Osteoblast (primary cell): ENCODE measurements at regions not wholly inside any gene's neighbourhood (a gene's known extent, or its start where the extent isn't known, plus 50 kb on each side); places are given as distances from the start of the nearest gene placed in this dataset.

Source experiments
- DNase-seq: peaks from one replicate; pipeline ENCODE4 v3.0.0; 2011; ENCODE audit warnings: low spot score, mixed read lengths; ENCODE audit not compliant: insufficient read length; ENCODE audit errors: missing footprints
- H2AFZ ChIP-seq: 2 replicates; pipeline ENCODE4 v1.6.0; 2011; ENCODE audit warnings: mild to moderate bottlenecking, low read length
- H3K27ac ChIP-seq: 2 replicates; pipeline ENCODE4 v1.5.1; 2011; ENCODE audit warnings: mild to moderate bottlenecking, low read depth, low read length, moderate library complexity
- H3K27me3 ChIP-seq: 2 replicates; pipeline ENCODE4 v1.6.0; 2012; ENCODE audit warnings: mild to moderate bottlenecking, control low read depth, inconsistent platforms, low read length, moderate library complexity; ENCODE audit not compliant: insufficient read depth
- H3K36me3 ChIP-seq: 2 replicates; pipeline ENCODE4 v1.5.1; 2011; ENCODE audit warnings: mild to moderate bottlenecking, low read length, control low read depth, moderate library complexity; ENCODE audit not compliant: insufficient read depth
- H3K4me1 ChIP-seq: 2 replicates; pipeline ENCODE4 v1.5.1; 2011; ENCODE audit warnings: mild to moderate bottlenecking, low read length, control low read depth, moderate library complexity; ENCODE audit not compliant: insufficient read depth
- H3K4me2 ChIP-seq: 2 replicates; pipeline ENCODE4 v1.6.0; 2011; ENCODE audit warnings: mild to moderate bottlenecking, low read length; ENCODE audit not compliant: insufficient read depth
- H3K4me3 ChIP-seq: fragments of 200-600 bp; sonication (generic); 3 replicates; pipeline ENCODE4 v1.5.1; 2012; ENCODE audit warnings: mild to moderate bottlenecking, low read length, inconsistent platforms; ENCODE audit not compliant: insufficient read depth
- H3K79me2 ChIP-seq: 2 replicates; pipeline ENCODE4 v1.6.0; 2012; ENCODE audit warnings: mild to moderate bottlenecking, low read length, control low read depth, inconsistent platforms; ENCODE audit not compliant: insufficient read depth
- H3K9me3 ChIP-seq: 2 replicates; pipeline ENCODE4 v1.5.1; 2011; ENCODE audit warnings: low read depth, low read length, control low read depth
- H4K20me1 ChIP-seq: 2 replicates; pipeline ENCODE4 v1.6.0; 2012; ENCODE audit warnings: mild to moderate bottlenecking, low read length, control low read depth; ENCODE audit not compliant: insufficient read depth
- CTCF ChIP-seq: IDR thresholded peaks from 2 replicates; pipeline ENCODE4 v1.5.1; 2011; ENCODE audit warnings: mild to moderate bottlenecking, low read depth, low read length, moderate library complexity; ENCODE audit errors: extremely low read depth

- Histone ChIP-seq H3K36me3 (no peaks in the 10 kb centered on the region), H3K4me3 (no peak overlapping the region), H3K79me2 (no peaks in the 10 kb centered on the region), H3K9me3 (no peaks in the 10 kb centered on the region), H3K27me3 (no peaks in the 10 kb centered on the region), H3K4me2 (no peak overlapping the region), H2AFZ (peak overlapping the region; percentile 57), H3K4me1 (peaks cover 8% of the 10 kb centered on the region), H4K20me1 (no peaks in the 10 kb centered on the region), H3K27ac (no peak overlapping the region)
- DNase-seq, result no peak
- no peak for TF ChIP-seq CTCF
These were observed 364.1 kb downstream of the PCNX1 start for GRCh38 chr14:71271166-71271945.

- H3K27ac ChIP-seq, result no peak overlapping the region
- no peaks in the 10 kb centered on the region for H3K4me1 ChIP-seq
- DNase-seq, result no peak
- H3K4me2 ChIP-seq, result no peak overlapping the region
- no peak overlapping the region for H3K4me3 ChIP-seq
- H3K79me2 ChIP-seq, result no peaks in the 10 kb centered on the region
- no peaks in the 10 kb centered on the region for H3K27me3 ChIP-seq
- H3K9me3 ChIP-seq, result no peaks in the 10 kb centered on the region
- no peak for TF ChIP-seq CTCF
- no peaks in the 10 kb centered on the region for H4K20me1 ChIP-seq
- H2AFZ ChIP-seq, result peak overlapping the region; percentile 12
- no peaks in the 10 kb centered on the region for H3K36me3 ChIP-seq
These were observed 366.1 kb downstream of the PCNX1 start for GRCh38 chr14:71273366-71273765.

- no peak for TF ChIP-seq CTCF
- no peaks in the 10 kb centered on the region for H3K9me3 ChIP-seq
- H3K4me3 ChIP-seq, result no peak overlapping the region
- no peak overlapping the region for H3K4me2 ChIP-seq
- no peak overlapping the region for H3K27ac ChIP-seq
- no peak overlapping the region for H2AFZ ChIP-seq
- no peaks in the 10 kb centered on the region for H3K4me1 ChIP-seq
- no peaks in the 10 kb centered on the region for H3K36me3 ChIP-seq
- DNase-seq, result no peak
- H4K20me1 ChIP-seq, result no peaks in the 10 kb centered on the region
- H3K27me3 ChIP-seq, result no peaks in the 10 kb centered on the region
- H3K79me2 ChIP-seq, result no peaks in the 10 kb centered on the region
These were observed 376.8 kb downstream of the PCNX1 start for GRCh38 chr14:71284048-71284447.

GRCh38 chr14:71286126-71286525 lies 378.9 kb downstream of the PCNX1 start:
- TF ChIP-seq CTCF, result no peak
- no peaks in the 10 kb centered on the region for H3K36me3 ChIP-seq

More at GRCh38 chr14:71286126-71286525, 378.9 kb downstream of the PCNX1 start:
- Histone ChIP-seq H3K27ac (no peak overlapping the region), H3K4me2 (no peak overlapping the region), H3K4me1 (peaks cover 5% of the 10 kb centered on the region), H3K27me3 (no peaks in the 10 kb centered on the region), H3K4me3 (no peak overlapping the region), H2AFZ (no peak overlapping the region), H4K20me1 (no peaks in the 10 kb centered on the region), H3K79me2 (no peaks in the 10 kb centered on the region), H3K9me3 (no peaks in the 10 kb centered on the region)
- no peak for DNase-seq
